Stimulated activated effector memory CD8-positive, alpha-beta T cell treated with anti-CD3 and anti-CD28 coated beads, Interleukin-12 subunit alpha, Interleukin-12 subunit beta, amount 100 ng/mL, for 72 hours (primary cell): ENCODE measurements at regions not wholly inside any gene's neighbourhood (a gene's known extent, or its start where the extent isn't known, plus 50 kb on each side); places are given as distances from the start of the nearest gene placed in this dataset.
"Not testable (repeated sequence)": the region's sequence is repeated elsewhere in the genome, so short reads cannot be mapped to it uniquely, and the experiment has no call there.

Source experiments
- ATAC-seq: fragments of 150-1000 bp; cut with Tn5 transposase; 2 replicates; pipeline ENCODE4 v1.10.0; 2021
- DNase-seq, 2 donors: peaks; one replicate each; pipeline ENCODE4 v3.0.0; 2021 to 2022; ENCODE audit warnings: low spot score in 2 of 2
- H3K27ac Mint-ChIP-seq: one replicate; pipeline ENCODE4 v1.8.0; 2022; ENCODE audit warnings: mild to moderate bottlenecking, mixed read lengths
- H3K36me3 Mint-ChIP-seq: one replicate; pipeline ENCODE4 v1.8.0; 2022; ENCODE audit warnings: mild to moderate bottlenecking, mixed read lengths
- H3K4me1 Mint-ChIP-seq: one replicate; pipeline ENCODE4 v1.8.0; 2022; ENCODE audit warnings: mixed read lengths
- H3K4me3 Mint-ChIP-seq: one replicate; pipeline ENCODE4 v1.8.0; 2022; ENCODE audit warnings: mild to moderate bottlenecking, mixed read lengths
- H3K9me3 Mint-ChIP-seq: one replicate; pipeline ENCODE4 v1.8.0; 2022; ENCODE audit warnings: mixed read lengths

- Mint-ChIP-seq H3K4me3 (no peak overlapping the region), H3K27ac (no peak overlapping the region)
Observed at GRCh38 chr11:46202149-46202548, 75.3 kb upstream of the CREB3L1 start.

DNA sequence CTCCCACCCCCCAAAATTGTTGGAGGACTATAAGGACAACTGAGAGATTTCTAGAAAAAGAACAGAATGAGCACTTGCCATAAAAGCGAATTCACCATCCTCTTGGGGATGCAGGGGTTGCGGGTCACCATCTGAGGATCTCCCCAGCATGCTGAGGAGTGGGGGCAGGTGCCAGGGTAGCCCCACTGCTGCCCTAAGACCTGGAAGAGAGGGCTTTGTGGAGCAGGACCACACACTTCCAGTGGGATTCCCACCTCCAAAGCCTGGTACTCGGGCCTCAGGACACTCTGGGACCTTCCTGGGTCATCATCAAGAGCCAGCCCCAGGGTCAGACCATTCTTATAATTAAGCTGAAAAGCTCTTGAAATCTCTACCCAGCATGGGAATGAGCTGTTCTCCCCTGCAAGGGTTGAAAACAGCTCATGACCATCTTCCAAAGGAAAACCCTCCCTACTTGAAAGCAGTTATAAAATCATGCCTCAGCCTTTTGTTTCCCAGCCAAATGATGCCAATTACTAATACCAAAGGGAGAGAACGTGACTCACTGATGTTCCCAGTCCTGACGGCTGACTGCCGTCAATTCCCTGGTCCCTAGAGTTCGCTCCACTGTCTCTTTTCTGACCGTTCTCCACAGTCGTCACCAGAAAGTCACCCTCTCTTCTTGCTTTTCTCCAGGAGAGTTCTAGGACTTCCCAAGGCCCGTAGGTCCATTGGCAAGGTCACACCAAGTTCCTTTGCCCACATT lies 76.8 kb upstream of the CREB3L1 start:
- Mint-ChIP-seq H3K9me3 (no peaks in the 10 kb centered on the region), H3K27ac (no peak overlapping the region), H3K36me3 (no peaks in the 10 kb centered on the region), H3K4me3 (no peak overlapping the region), H3K4me1 (no peaks in the 10 kb centered on the region)
- ATAC-seq (no peak), DNase-seq (no peak)

More at GRCh38 chr11:46202149-46202548, 75.3 kb upstream of the CREB3L1 start:
- DNase-seq (no peak), ATAC-seq (no peak)
- no peaks in the 10 kb centered on the region for H3K4me1 Mint-ChIP-seq
- H3K36me3 Mint-ChIP-seq, result no peaks in the 10 kb centered on the region
- no peaks in the 10 kb centered on the region for H3K9me3 Mint-ChIP-seq

GRCh38 chr11:46198245-46199240 lies 77.3 kb upstream of the PHF21A start:
- ATAC-seq, result no peak
- H3K9me3 Mint-ChIP-seq, result no peaks in the 10 kb centered on the region
- DNase-seq, result no peak
- H3K4me1 Mint-ChIP-seq, result no peaks in the 10 kb centered on the region
- H3K36me3 Mint-ChIP-seq, result no peaks in the 10 kb centered on the region
- H3K27ac Mint-ChIP-seq, result no peak overlapping the region
- no peak overlapping the region for H3K4me3 Mint-ChIP-seq

- H3K9me3 Mint-ChIP-seq, result no peaks in the 10 kb centered on the region
- DNase-seq, result no peak
- H3K27ac Mint-ChIP-seq, result no peak overlapping the region
- ATAC-seq, result no peak
- no peaks in the 10 kb centered on the region for H3K36me3 Mint-ChIP-seq
- H3K4me1 Mint-ChIP-seq, result no peaks in the 10 kb centered on the region
- no peak overlapping the region for H3K4me3 Mint-ChIP-seq
Observed at GRCh38 chr11:46197421-46197820, 76.2 kb upstream of the PHF21A start.

DNA sequence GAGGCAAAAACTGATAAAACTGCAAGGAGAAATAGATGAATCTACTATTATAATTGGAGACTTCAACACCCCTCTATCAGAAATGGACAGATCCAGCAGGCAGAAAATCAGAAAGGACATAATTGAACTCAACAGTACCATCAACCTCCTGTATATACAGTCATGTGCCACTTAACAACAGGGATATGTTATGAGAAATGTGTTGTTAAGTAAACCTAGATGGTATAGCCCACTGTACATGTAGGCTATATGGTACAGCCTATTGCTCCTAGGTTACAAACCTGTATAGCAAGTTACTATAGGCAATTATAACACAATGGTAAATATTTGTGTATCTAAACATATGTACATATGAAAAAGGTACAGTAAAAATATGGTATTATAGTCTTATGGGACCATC lies 66.8 kb upstream of the PHF21A start:
- H3K4me1 Mint-ChIP-seq, result no peaks in the 10 kb centered on the region
- DNase-seq (no peak), ATAC-seq (no peak)
- H3K36me3 Mint-ChIP-seq, result no peaks in the 10 kb centered on the region
- no peak overlapping the region for H3K4me3 Mint-ChIP-seq
- H3K9me3 Mint-ChIP-seq, result no peaks in the 10 kb centered on the region
- H3K27ac Mint-ChIP-seq, result no peak overlapping the region

DNA sequence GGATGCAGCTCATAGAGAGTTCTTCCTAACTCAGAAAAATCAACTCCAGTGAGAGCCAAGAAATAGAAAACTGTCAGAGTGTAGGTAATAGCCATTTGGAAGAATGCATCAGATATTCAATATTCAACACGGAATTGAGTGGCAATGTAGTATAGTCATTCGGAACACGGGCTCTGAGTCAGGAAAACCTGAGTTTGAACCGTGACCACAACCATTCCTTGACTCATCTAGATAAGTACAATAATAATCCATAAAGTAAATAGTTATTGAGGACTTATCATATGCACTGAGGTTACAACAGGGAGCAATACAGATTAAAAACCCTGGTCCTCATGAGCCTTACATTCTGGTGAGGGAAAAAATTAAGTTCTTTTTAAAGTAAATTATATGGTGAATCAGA lies 62.6 kb upstream of the PHF21A start:
- DNase-seq (no peak), ATAC-seq (no peak)
- H3K27ac Mint-ChIP-seq, result no peak overlapping the region
- H3K4me3 Mint-ChIP-seq, result no peak overlapping the region
- no peaks in the 10 kb centered on the region for H3K4me1 Mint-ChIP-seq
- no peaks in the 10 kb centered on the region for H3K9me3 Mint-ChIP-seq
- no peaks in the 10 kb centered on the region for H3K36me3 Mint-ChIP-seq

- no peak overlapping the region for H3K27ac Mint-ChIP-seq
Observed at GRCh38 chr11:46181843-46182424, 60.7 kb upstream of the PHF21A start.

DNA sequence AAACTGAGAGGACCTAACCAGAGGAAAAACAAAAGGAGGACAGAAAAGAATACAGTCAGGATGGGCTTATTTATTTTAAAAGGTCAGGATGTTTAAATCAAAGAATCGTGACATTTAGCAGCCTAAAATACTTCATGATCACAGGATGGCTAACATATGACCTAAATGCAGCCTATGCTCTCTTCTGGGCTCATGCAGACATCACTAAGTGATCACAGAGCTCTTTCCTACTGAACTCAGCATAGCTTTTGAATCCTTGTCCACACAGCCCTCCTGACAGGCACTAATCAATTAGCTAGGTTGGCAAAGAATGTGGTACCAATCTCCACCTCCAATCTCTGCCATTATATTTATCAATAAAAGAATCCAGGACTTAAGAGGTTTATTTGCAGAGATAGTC lies 60.1 kb upstream of the PHF21A start:
- no peak for ATAC-seq
- Mint-ChIP-seq H3K4me1 (no peaks in the 10 kb centered on the region), H3K36me3 (no peaks in the 10 kb centered on the region), H3K4me3 (no peak overlapping the region), H3K27ac (no peak overlapping the region), H3K9me3 (no peaks in the 10 kb centered on the region)
- DNase-seq, result no peak

More at GRCh38 chr11:46181843-46182424, 60.7 kb upstream of the PHF21A start:
- DNase-seq, result no peak
- Mint-ChIP-seq H3K4me1 (no peaks in the 10 kb centered on the region), H3K36me3 (no peaks in the 10 kb centered on the region), H3K4me3 (no peak overlapping the region), H3K9me3 (no peaks in the 10 kb centered on the region)
- no peak for ATAC-seq

DNA sequence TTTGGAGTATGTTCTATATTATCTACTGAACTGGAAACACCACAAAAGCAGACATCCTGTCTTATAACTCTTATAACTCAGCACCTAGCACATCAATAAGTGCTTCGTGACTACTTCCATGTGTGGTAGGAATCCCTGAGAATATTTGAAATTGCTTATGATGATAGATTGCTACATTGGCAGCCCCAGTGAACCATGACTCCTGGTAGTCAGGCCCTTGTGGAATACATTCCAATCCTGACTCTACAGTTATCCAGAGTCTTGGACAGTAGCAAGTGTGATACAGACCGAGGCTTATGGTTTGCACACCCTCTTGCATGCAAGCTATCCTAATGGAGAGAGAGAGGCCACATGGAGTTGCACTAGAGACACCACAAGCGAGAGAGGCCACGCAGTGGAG lies 59.5 kb upstream of the PHF21A start:
- DNase-seq, result no peak
- no peaks in the 10 kb centered on the region for H3K9me3 Mint-ChIP-seq
- ATAC-seq, result no peak
- no peaks in the 10 kb centered on the region for H3K4me1 Mint-ChIP-seq
- no peaks in the 10 kb centered on the region for H3K36me3 Mint-ChIP-seq
- no peak overlapping the region for H3K27ac Mint-ChIP-seq
- H3K4me3 Mint-ChIP-seq, result no peak overlapping the region

- no peak overlapping the region for H3K27ac Mint-ChIP-seq
- H3K4me3 Mint-ChIP-seq, result no peak overlapping the region
- H3K9me3 Mint-ChIP-seq, result no peaks in the 10 kb centered on the region
- DNase-seq (no peak), ATAC-seq (no peak)
- no peaks in the 10 kb centered on the region for H3K4me1 Mint-ChIP-seq
- H3K36me3 Mint-ChIP-seq, result no peaks in the 10 kb centered on the region
Observed at GRCh38 chr11:46178513-46178912, 57.3 kb upstream of the PHF21A start.

GRCh38 chr11:46176421-46176820 lies 55.2 kb upstream of the PHF21A start:
- no peak for DNase-seq
- no peak for ATAC-seq
- Mint-ChIP-seq H3K36me3 (no peaks in the 10 kb centered on the region), H3K4me1 (no peaks in the 10 kb centered on the region), H3K9me3 (no peaks in the 10 kb centered on the region), H3K4me3 (no peak overlapping the region), H3K27ac (no peak overlapping the region)

DNA sequence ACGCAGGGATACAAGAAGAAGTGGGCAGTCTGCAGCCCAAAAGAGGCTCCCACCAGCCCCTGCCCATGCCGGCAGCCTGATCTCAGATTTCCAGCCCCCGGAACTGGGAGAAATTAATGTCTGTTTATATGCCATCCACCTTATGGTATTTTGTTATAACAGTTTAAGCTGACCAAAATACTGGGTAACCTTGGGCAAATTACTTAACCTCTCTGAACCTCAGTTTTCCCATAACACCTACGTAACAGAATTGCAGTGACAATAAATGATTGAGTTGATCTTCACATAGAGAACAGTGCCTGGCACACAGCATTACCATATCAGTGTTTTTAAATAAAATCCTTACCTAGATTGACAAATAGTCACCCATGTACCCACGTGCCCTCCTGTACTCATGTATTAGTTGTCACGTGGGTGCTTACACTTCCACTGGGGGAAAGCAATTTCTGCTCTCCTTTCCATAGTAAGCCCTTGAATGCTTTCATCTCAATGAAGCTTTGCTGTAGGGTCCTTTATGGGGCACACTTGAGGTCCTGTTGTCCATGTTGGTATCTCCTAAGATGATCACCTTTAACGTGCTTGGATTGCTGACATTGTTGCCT lies 54.2 kb upstream of the PHF21A start:
- Mint-ChIP-seq H3K4me1 (no peaks in the 10 kb centered on the region), H3K4me3 (no peak overlapping the region), H3K36me3 (no peaks in the 10 kb centered on the region), H3K27ac (no peak overlapping the region), H3K9me3 (no peaks in the 10 kb centered on the region)
- DNase-seq (no peak), ATAC-seq (no peak)

- not testable (repeated sequence) for ATAC-seq, H3K9me3 Mint-ChIP-seq, DNase-seq, H3K4me1 Mint-ChIP-seq, H3K4me3 Mint-ChIP-seq, H3K27ac Mint-ChIP-seq, H3K36me3 Mint-ChIP-seq
Observed at GRCh38 chr11:46171693-46172092, 50.4 kb upstream of the PHF21A start.
